Stimulated activated CD8-positive, alpha-beta memory T cell treated with anti-CD3 and anti-CD28 coated beads, Interleukin-15, amount 100 ng/mL, for 24 hours (primary cell): ENCODE measurements at regions not wholly inside any gene's neighbourhood (a gene's known extent, or its start where the extent isn't known, plus 50 kb on each side); places are given as distances from the start of the nearest gene placed in this dataset.
"Not testable (repeated sequence)": the region's sequence is repeated elsewhere in the genome, so short reads cannot be mapped to it uniquely, and the experiment has no call there.

Experiments
- DNase-seq: peaks from one replicate; pipeline ENCODE4 v3.0.0-alpha.2; 2020; ENCODE audit warnings: low read depth

DNA sequence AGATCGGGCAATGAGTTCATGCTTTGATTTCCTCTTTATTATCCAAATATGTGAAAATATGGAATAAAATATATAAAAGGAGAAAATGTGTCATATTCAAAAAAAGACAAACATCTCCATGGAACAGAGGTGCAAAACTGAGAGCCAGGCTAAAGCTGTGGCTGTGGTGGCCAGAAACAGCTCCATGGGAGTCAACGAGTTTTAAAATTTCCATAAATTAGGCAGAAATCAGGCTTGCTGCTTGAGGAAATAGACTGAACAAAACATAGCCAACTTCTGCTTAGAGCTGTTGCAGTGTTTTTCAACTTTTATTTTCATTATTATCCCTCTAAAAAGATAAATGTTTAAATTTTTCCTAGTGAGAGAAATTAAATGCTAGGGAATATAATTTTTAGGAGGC lies 110.8 kb upstream of the SLC30A5 start:
- DNase-seq, result no peak

DNA sequence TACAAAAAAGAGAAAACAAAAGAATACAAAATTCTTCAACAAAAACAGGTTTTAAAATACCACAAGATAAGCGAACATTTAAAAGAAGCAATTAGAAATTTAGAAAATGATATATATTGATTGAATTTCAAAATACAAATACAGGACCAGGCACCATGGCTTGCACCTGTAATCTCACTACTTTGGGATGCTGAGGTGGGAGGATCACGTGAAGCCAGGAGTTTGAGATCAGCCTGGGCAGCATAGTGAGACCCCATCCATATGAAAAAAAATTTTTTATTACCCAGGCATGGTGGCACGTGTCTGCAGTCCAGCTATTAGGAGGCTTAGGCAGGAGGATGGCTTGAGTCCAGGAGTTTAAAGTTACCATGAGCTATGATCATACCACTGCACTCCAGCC lies 109.9 kb upstream of the SLC30A5 start:
- no peak for DNase-seq

DNA sequence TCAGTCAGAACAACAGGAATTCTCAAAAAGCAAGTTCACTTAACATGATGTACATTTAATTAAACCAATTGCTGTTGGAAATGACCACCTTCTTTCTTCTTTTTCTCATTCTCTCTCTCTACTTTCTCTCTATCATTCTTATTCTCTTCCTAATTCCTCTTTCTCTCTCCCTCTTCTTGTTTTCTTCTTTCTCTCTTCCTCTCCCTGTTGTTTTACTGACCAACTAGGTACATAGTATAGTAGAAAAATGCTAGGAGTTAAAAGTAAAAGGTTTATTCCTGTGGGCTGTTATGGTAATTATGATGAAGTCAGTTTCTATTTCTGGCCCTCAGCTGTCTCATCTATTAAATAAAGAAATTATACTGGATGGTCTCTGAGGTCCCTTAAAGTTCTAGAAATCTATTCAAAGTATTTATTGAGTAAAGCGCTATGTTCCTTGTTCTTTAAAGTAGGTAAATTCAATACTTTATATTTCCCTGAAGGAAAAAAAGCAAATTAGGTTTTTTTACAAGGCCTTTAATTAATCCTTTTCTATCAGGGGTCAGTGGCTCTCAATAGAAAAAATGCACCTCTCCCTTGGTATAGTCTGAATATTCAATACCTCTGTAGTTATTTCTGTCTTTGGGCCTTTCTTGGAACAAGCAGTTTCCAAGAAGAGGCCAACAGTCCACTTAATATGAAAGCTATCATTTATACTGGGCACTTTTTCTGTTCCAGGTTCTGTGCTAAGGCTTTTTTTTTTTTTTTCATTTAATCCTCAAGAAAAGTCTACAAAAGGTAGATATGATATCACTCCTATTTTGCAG lies 102.3 kb upstream of the SLC30A5 start:
- no peak for DNase-seq

DNA sequence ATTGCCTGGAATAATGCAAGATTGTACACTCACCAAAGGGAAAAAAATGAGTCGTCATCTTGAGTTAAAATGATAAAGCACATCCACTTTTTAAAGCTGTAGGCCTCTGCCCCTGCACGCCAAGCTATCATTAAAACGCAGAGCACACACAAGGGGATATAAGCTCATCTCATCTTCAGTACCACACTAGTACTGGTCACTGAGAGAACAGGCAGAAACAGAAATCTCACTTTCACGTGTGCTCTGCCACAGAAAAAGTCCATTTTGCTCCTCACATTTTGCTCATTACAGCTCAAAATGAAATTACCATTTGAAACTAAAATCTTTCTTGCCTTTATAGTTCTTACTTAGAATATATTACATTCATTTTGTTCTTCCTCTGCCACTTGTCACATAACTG lies 99.2 kb upstream of the SLC30A5 start:
- DNase-seq, result no peak

DNA sequence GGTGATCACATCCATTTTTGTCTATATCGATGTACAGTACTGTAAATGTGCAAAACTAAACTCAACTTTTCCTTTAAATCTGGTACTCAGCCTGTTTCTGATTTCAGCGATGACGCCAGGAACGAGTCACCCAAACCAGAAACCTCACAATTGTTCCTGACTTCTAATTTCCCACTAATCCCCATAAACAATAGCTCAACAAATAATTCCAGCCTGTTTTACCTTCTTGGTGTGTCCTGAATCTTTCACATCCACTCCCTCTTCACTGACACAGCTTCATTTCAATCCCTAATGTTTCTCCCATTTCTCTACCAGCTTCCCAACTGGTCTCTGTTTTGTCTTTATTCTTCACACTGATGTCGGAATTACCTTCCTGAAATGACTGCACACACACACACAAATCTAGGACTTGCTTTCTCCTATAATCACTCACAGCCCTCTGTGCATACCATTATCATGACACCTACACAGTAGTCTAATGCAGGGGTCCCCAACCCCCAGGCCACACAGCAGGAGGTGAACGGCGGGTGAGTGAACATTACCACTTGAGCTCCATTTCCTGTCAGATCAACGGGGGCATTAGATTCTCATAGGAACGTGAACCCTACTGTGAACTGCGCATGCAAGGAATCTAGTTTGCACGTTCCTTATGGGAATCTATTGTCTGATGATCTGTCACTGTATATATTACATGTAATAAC lies 97.8 kb upstream of the SLC30A5 start:
- DNase-seq, result no peak

DNA sequence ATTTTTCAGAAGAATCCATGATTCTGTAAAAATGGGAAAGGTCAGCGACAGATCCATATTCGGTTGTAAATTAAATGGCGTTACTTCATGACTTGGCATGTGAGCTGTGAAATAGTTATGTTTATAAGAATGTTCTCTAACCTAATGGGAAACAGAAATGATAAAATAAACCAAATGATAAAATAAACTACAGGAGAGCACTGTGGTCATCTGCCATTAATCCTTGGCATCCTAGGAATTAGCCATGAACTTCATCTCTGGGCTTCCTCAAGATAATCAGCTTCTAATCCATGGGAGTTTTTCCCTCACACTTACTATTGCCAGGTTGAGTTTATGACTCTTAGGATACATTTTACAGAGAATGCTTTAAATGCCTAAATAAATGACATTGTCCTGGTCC lies 94.6 kb upstream of the SLC30A5 start:
- DNase-seq, result no peak

DNA sequence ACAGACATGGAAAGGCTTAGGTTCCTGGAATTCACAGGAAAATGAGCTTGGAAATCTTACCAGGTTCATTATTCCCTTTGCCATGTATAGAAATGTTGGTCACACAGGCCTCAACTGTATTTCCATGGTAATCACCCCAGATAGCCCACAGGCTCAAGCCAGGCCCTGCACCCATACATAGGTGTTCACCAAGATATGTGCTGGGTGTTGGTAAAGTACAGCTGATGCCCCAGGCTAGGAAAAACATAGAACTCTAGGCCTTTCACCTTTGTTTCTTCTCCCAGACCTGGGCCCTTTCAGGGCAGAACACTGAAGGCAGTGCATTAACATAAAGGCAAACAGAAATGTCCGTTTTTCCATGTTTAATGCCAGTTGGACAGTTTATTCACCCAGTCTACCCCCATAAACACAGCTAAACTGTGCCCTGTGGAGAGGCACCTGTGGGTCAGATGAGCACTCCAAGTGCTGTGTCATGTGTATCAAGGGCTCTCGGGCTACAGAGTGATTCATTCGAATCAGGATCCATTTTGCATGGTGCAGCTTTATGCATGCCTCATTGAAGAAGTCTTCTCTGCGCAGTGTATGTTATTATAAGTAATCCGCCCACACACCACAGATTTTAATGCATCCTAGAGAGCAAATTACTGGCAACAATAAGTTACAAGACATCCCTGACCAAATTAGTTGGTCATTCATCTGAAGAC lies 93.4 kb upstream of the SLC30A5 start:
- DNase-seq, result no peak

DNA sequence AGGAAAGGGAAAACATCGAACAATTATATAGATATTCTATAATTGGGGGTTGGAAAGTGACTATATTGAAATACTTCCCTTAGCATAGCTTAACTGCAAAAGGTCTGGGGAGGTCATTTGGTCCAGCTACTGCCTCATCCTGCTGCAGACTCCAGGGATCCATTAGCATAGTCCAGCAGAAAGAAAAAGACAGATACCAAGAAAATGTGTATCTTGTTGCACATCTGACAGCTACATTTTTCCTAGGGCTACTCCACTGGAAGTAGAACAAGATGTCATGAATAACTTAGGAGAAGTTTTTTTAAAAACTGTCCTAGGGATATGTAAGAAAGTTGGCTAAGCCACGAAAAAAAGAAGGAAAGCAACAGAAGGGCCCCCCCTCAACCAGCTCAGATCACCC lies 92.9 kb upstream of the SLC30A5 start:
- no peak for DNase-seq

DNA sequence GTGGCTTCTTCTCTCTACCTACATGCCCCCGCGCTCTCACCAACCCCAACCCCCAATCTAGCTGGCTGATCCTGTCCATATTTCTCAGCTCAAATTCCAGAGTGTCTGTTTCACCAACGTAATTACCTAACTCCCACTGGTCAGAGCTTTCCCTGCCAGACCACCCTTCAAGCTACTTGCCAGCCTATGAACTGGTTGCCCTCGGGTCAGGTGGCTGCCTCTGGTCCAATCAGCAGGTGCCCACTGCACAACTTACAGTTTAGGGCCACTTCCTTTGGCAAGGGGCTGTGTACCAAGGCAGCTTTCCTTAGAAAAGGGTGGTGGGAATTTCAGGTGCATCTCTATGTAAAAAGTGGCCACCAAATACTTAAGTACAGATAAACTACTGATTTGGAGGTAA lies 92.2 kb upstream of the SLC30A5 start:
- DNase-seq, result no peak

DNA sequence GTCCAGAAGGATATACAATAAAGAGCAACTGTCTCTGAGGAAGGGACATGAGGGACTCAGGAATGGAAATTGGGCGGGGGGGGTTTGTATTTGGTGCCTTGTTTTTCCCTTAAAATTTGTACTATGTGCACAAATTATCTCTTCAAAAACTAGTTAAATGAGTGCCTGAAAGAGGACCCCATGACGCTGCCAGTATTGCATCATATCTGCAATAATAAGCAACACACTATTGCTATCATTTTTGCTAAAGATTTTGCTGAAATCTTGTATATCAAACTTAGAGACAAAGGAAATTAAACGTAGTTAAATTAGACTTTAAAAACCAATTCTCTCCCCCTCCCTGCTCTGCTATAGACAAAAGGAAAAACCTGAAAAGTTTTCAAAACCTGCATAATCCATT lies 89.7 kb upstream of the SLC30A5 start:
- no peak for DNase-seq

DNA sequence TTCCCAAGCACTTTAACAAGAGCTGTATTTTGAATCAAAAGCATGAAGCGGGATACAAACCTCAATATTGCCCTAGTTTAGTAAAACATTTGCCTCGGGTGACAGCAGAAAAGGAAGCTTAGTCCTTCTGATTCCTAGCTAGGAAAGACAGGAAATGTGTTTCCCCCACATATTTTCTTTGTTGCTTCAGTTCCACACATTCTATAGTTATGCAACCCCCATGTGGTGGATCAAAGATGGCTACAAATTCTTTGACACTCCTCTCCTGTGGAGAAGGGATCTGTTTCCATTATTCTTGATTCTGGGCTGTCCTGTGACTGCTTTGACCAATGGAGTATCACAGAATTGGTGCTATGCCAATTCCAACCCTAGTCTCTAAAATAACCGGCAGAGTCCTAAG lies 89.1 kb upstream of the SLC30A5 start:
- DNase-seq, result no peak

DNA sequence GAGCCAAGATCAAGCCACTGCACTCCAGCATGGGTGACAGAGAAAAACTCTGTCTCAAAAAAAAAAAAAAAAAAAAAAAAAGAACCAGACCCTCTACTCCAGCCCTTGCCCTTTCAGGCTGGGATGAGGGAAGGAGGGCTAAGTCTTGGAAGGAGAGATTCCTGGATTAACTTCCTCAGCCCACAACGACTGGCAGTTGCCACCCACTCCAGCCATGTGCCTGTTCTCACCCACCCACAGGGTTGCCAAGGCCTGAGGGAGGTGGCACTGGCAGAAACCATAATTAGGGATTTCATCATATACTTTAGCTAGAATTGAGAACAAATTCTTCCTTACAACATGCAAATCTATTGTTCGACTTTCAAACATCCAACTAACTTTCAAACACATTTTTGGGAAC lies 87.8 kb upstream of the SLC30A5 start:
- no peak for DNase-seq

DNA sequence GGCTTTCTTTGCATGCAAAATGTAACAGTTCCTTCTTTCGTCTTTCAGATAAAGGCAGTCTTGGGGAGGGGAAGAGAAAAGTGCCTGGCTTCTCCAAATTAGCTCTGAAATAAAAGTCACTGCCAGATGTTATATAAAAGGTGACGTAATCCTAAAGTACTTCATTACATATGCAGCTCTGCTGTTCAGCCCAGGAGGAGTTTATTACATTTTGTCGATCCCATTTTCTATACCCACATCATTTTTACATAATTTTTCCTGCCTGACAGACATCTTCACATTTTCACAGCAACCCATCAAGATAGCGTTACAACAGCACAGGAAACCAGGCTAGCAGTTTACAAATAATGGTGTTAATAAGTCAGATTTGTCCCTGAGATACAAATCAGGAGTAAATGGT lies 86.7 kb upstream of the SLC30A5 start:
- no peak for DNase-seq

DNA sequence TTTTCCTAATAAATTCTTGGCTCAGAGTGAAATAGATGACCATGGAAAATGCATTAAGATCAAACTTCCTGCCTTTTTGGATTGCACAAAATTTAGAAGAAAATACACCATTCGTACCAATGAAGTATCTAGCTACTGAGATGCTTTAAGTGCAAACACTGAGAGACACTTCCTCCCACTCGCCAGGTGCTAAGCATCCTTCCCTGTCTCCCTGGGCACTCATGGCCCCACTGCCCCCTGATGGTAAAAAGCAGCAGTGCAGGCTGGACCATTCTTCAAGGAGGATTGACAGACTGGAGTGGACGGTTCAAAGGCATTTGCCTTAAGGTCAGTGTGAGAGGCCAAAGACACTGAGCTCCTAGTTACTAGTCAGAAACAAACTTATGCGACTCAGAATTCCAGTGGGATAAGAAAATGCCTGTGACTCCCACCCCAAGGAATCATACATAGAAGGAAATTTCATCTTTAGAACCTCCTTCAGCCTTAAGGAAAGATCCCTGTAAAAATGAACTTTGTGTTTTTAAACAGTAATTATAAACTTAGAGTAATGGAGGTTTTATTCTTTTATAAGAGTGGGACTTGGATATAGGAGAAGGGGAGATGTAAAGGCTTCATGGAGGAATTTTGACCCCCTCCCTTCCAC lies 86.0 kb upstream of the SLC30A5 start:
- peak; percentile 40 for DNase-seq

DNA sequence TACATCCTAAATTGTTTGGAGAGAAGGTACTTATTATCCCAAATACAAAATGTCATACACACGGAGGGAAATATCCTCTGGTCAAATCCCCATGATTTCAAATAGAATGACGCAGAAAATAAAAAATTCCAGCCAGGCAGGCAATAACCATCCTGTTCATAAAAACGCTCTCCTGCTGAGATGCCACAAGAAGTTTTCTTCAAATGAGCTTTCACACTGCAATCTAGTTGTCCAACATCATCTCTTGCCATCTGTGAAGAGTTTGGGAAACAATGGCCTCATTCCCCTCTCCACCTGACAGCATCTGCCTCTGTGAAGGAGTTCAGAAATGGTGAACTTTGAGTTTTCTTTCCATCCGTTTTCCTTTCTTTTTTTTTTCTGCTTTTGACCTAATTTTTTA lies 83.3 kb upstream of the SLC30A5 start:
- DNase-seq, result no peak

DNA sequence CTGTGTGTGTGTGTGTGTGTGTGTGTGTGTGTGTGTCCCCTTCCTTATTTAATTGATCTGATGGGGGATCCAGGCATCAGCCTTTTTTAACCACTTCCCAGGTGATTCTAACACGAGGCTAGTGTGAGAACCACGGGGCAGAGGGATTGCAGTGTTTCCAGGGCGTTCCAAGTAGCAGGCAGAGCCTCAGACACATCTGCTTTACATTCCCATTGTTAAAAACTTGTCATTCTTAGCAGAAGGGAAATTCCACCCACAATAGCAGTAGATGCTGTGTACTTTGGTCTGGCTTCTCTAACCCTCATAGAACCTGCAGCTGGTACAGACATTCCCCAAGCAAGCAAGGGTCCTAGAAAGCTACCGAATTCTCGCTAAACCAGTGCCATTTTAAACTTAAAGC lies 81.9 kb upstream of the SLC30A5 start:
- no peak for DNase-seq

DNA sequence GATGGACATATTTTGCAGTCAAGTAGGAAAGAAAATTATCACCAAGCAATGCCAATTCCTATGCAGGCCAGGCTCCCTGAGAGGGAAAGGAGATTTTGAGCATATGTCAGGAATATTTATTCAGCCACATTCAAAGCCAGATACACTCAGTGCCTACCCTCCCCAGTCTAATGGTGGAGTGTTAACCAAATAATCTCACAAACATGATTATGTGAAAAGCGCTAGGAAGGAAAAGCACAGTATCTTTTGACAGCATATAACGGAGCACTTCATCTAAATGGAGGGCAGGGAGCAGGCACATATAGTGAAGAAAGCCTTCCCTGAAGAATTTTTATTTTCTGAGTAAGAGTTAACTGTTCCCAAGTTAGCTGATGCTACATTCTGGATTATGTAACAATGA lies 80.3 kb upstream of the SLC30A5 start:
- DNase-seq, result no peak

DNA sequence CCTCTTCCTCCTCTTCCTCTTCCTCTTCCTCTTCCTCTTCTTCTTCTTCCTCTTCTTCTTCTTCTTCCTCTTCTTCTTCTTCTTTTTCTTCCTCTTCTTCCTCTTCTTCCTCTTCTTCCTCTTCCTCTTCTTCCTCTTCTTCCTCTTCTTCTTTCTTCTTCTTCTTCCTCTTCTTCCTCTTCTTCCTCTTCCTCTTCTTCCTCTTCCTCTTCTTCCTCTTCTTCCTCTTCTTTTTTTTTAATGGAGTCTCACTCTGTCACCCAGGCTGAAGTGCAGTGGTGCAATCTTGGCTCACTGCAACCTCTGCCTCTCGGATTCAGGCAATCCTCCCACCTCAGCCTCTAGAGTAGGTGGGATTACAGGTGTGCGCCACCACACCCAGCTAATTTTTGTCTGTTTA lies 79.8 kb upstream of the SLC30A5 start:
- DNase-seq, result not testable (repeated sequence)

DNA sequence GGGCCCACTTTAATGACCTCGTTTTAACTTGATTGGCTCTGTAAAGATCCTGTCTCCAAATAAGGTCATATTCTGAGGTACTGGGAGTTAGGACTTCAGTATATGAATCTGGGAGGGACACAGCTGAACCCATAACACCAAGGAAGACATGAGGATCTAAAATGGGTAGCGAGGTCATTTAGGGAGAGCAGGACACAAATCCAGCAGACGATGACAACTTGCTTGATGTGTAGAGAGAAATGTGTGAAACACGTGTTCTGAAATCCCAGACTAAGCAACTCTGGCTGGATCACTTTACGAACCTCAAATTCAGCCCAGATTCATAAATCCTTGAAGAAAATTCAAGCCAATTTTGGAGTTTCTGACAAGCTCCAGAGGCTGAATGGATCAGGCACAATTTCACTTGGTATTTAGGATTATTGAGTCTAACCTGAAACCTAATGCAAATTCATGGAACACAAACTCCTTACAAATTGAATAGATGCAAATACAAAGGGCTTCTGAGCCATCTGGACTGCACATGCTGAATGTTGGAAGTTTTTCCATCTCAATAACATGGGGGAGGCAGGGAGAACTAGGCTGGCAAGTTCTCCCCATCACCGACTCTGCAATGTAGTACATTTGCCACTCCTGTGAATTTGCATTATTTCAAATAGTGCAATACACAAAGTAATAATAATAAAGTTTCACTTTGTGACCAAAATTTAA lies 74.0 kb upstream of the SLC30A5 start:
- no peak for DNase-seq

DNA sequence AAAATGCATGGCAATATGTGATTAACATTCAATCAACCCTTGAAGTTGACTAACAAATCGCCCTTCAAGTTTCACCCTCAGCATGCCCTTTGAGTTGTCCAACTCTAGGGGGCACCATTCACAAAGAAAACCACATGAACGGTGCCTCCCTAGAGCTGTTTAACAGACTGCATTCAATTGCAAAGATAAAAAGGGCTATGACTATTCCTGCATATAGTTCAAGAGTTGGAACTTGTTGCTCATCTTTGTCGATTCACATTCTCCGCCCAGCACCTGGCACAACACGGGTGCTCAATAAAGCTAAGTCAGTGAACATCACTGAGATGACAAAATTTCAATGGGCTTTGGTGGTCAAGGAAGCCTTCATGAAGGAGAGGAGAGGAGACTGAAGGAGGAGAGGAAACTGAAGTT lies 69.6 kb upstream of the SLC30A5 start:
- DNase-seq, result no peak

DNA sequence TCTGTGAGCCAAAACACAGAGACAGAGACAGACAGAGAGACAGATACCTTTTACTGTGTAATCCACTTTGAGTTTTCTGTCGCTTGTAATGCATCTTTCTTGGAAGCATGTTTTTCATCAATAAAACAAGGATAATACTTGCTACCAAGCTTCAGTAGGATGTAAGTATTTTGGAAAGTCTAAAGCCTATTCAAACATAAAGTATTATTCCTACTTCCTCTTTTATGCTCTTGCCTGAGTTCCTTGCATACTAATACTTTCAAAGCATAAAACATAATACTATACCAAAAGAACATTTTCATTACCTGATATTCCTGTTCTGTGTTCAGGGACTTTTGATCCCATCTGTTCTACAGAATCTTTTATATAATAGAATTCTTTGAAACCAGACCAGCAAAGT lies 64.5 kb upstream of the SLC30A5 start:
- DNase-seq, result no peak
